ENCODE measurements at regions not wholly inside any gene's neighbourhood (a gene's known extent, or its start where the extent isn't known, plus 50 kb on each side); places are given as distances from the start of the nearest gene placed in this dataset.

- H3K27me3 Mint-ChIP-seq (ENCODE audit: low read depth): no peaks in the 10 kb centered on the region
- no peak for DNase-seq (ENCODE audit: low spot score)
- no peak for TF ChIP-seq CTCF (IDR thresholded peaks at IDR 0.05)
- H3K4me1 Mint-ChIP-seq (ENCODE audit: low read depth): peaks cover 6% of the 10 kb centered on the region
- no peaks in the 10 kb centered on the region for H3K36me3 Mint-ChIP-seq (ENCODE audit: low read depth)
- H3K4me3 Mint-ChIP-seq (ENCODE audit: unreplicated experiment): no peak overlapping the region
- no peaks in the 10 kb centered on the region for H3K9me3 Mint-ChIP-seq (ENCODE audit: low read depth)
- H3K27ac Mint-ChIP-seq (ENCODE audit: unreplicated experiment): no peak overlapping the region
Observed at GRCh38 chr5:82812575-82812974, 264.6 kb downstream of the TMEM167A start.

- Mint-ChIP-seq H3K9me3 (ENCODE audit: low read depth) (no peaks in the 10 kb centered on the region), H3K36me3 (ENCODE audit: low read depth) (no peaks in the 10 kb centered on the region), H3K4me3 (ENCODE audit: unreplicated experiment) (no peak overlapping the region), H3K27me3 (ENCODE audit: low read depth) (no peaks in the 10 kb centered on the region), H3K4me1 (ENCODE audit: low read depth) (peaks cover 6% of the 10 kb centered on the region), H3K27ac (ENCODE audit: unreplicated experiment) (no peak overlapping the region)
- no peak for TF ChIP-seq CTCF (IDR thresholded peaks at IDR 0.05)
- DNase-seq (ENCODE audit: low spot score): no peak
Observed at GRCh38 chr5:82811490-82811889, 265.7 kb downstream of the TMEM167A start.

GRCh38 chr5:82809420-82810143 lies 267.6 kb downstream of the TMEM167A start:
- Mint-ChIP-seq H3K9me3 (ENCODE audit: low read depth) (no peaks in the 10 kb centered on the region), H3K27ac (ENCODE audit: unreplicated experiment) (no peak overlapping the region), H3K4me1 (ENCODE audit: low read depth) (peaks cover 6% of the 10 kb centered on the region), H3K36me3 (ENCODE audit: low read depth) (no peaks in the 10 kb centered on the region), H3K4me3 (ENCODE audit: unreplicated experiment) (no peak overlapping the region), H3K27me3 (ENCODE audit: low read depth) (no peaks in the 10 kb centered on the region)
- no peak for DNase-seq (ENCODE audit: low spot score)
- no peak for TF ChIP-seq CTCF (IDR thresholded peaks at IDR 0.05)

GRCh38 chr5:82808960-82809359 lies 268.2 kb downstream of the TMEM167A start:
- TF ChIP-seq CTCF (IDR thresholded peaks at IDR 0.05): no peak
- no peaks in the 10 kb centered on the region for H3K9me3 Mint-ChIP-seq (ENCODE audit: low read depth)
- no peak overlapping the region for H3K4me3 Mint-ChIP-seq (ENCODE audit: unreplicated experiment)
- H3K27me3 Mint-ChIP-seq (ENCODE audit: low read depth): no peaks in the 10 kb centered on the region
- no peaks in the 10 kb centered on the region for H3K36me3 Mint-ChIP-seq (ENCODE audit: low read depth)
- H3K27ac Mint-ChIP-seq (ENCODE audit: unreplicated experiment): no peak overlapping the region
- peaks cover 6% of the 10 kb centered on the region for H3K4me1 Mint-ChIP-seq (ENCODE audit: low read depth)
- no peak for DNase-seq (ENCODE audit: low spot score)

- no peaks in the 10 kb centered on the region for H3K4me1 Mint-ChIP-seq (ENCODE audit: low read depth)
- no peaks in the 10 kb centered on the region for H3K36me3 Mint-ChIP-seq (ENCODE audit: low read depth)
- no peak overlapping the region for H3K4me3 Mint-ChIP-seq (ENCODE audit: unreplicated experiment)
- DNase-seq (ENCODE audit: low spot score): no peak
- TF ChIP-seq CTCF (IDR thresholded peaks at IDR 0.05): no peak
- H3K27me3 Mint-ChIP-seq (ENCODE audit: low read depth): no peaks in the 10 kb centered on the region
- H3K27ac Mint-ChIP-seq (ENCODE audit: unreplicated experiment): no peak overlapping the region
- no peaks in the 10 kb centered on the region for H3K9me3 Mint-ChIP-seq (ENCODE audit: low read depth)
Observed at GRCh38 chr5:82807021-82807420, 270.2 kb downstream of the TMEM167A start.

All from chondrocyte (in vitro differentiated cells).